K562 (cell line): ENCODE measurements at regions not wholly inside any gene's neighbourhood (a gene's known extent, or its start where the extent isn't known, plus 50 kb on each side); places are given as distances from the start of the nearest gene placed in this dataset.

Experiments used
- FIP1L1 ChIP-seq: fragments of 200-400 bp; formaldehyde crosslinking; IDR thresholded peaks from 2 replicates; pipeline ENCODE4 v1.6.1; 2018; ENCODE audit warnings: mild to moderate bottlenecking, low read depth, low read length; ENCODE audit not compliant: poor library complexity, severe bottlenecking
- STAT5B ChIP-seq: fragments of 250-450 bp; sonication (Bioruptor Pico); IDR thresholded peaks from 2 replicates; pipeline ENCODE4 v1.8.0; 2021; ENCODE audit warnings: mild to moderate bottlenecking, inconsistent platforms
- ZNF324 ChIP-seq: fragments of 250-450 bp; sonication (Bioruptor Pico); IDR thresholded peaks from 2 replicates; pipeline ENCODE4 v1.4.0; 2020; ENCODE audit warnings: mild to moderate bottlenecking
- TF ChIP-seq, protein P1 (sequence below): fragments of 450-650 bp; IDR thresholded peaks from 2 replicates; pipeline ENCODE4 v1.6.1; 2016; ENCODE audit warnings: antibody characterized with exemption
- TF ChIP-seq, protein P2 (sequence below): sonication (generic); formaldehyde crosslinking; IDR thresholded peaks from 2 replicates; pipeline ENCODE4 v1.8.0; 2022; ENCODE audit warnings: missing genetic modification reagents, mild to moderate bottlenecking, moderate library complexity, borderline replicate concordance
- TF ChIP-seq, protein P3 (sequence below): fragments of 450-650 bp; IDR thresholded peaks from 2 replicates; pipeline ENCODE4 v1.6.1; 2014; ENCODE audit warnings: low read depth, mild to moderate bottlenecking, moderate library complexity, borderline replicate concordance

DNA sequence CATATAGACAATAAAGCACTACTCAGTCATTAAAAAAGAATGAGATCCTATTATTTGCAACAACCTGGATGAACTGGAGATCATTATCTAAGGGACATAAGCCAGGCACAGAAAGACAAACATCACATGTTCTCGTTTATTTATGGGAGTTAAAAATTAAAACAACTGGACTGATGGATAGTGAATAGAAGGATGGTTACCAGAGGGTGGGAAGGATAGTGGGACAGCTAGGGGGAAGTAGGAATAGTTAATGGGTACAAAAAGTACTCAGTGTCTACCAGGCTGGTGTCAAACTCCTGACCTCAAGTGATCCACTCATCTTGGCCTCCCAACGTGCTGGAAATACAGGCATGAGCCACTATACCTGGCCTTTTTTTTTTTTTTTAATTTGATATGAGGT is 56.7 kb upstream of the KTN1 start (continued):
- TF ChIP-seq, protein P1, sequence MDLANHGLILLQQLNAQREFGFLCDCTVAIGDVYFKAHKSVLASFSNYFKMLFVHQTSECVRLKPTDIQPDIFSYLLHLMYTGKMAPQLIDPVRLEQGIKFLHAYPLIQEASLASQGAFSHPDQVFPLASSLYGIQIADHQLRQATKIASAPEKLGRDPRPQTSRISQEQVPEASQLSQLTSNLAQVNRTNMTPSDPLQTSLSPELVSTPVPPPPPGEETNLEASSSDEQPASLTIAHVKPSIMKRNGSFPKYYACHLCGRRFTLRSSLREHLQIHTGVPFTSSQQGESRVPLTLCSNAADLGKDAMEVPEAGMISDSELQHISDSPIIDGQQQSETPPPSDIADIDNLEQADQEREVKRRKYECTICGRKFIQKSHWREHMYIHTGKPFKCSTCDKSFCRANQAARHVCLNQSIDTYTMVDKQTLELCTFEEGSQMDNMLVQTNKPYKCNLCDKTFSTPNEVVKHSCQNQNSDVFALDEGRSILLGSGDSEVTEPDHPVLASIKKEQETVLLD, result no peak
- TF ChIP-seq, protein P2, sequence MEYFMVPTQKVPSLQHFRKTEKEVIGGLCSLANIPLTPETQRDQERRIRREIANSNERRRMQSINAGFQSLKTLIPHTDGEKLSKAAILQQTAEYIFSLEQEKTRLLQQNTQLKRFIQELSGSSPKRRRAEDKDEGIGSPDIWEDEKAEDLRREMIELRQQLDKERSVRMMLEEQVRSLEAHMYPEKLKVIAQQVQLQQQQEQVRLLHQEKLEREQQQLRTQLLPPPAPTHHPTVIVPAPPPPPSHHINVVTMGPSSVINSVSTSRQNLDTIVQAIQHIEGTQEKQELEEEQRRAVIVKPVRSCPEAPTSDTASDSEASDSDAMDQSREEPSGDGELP, result no peak
- TF ChIP-seq STAT5B (CRISPR knock-in tag), result no peak
- no peak for TF ChIP-seq FIP1L1
- TF ChIP-seq ZNF324, result no peak
- TF ChIP-seq, protein P3, sequence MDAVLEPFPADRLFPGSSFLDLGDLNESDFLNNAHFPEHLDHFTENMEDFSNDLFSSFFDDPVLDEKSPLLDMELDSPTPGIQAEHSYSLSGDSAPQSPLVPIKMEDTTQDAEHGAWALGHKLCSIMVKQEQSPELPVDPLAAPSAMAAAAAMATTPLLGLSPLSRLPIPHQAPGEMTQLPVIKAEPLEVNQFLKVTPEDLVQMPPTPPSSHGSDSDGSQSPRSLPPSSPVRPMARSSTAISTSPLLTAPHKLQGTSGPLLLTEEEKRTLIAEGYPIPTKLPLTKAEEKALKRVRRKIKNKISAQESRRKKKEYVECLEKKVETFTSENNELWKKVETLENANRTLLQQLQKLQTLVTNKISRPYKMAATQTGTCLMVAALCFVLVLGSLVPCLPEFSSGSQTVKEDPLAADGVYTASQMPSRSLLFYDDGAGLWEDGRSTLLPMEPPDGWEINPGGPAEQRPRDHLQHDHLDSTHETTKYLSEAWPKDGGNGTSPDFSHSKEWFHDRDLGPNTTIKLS, result no peak
